Activated T-helper 17 cell treated with anti-CD3 and anti-CD28 coated beads, Interleukin-2, amount 50 U/mL, for 72 hours (primary cell): ENCODE measurements at regions not wholly inside any gene's neighbourhood (a gene's known extent, or its start where the extent isn't known, plus 50 kb on each side); places are given as distances from the start of the nearest gene placed in this dataset.

ENCODE experiments used
- ATAC-seq: fragments of 150-1000 bp; cut with Tn5 transposase; replicated peaks from 2 replicates; pipeline ENCODE4 v1.10.0; 2021; ENCODE audit warnings: mild to moderate bottlenecking, moderate library complexity
- H3K27ac Mint-ChIP-seq: one replicate; pipeline ENCODE4 v1.8.0; 2022; ENCODE audit warnings: mixed read lengths
- H3K27me3 Mint-ChIP-seq: one replicate; pipeline ENCODE4 v1.8.0; 2022; ENCODE audit warnings: mixed read lengths
- H3K36me3 Mint-ChIP-seq: one replicate; pipeline ENCODE4 v1.8.0; 2022; ENCODE audit warnings: low read depth, mild to moderate bottlenecking, mixed read lengths
- H3K4me1 Mint-ChIP-seq: one replicate; pipeline ENCODE4 v1.8.0; 2022; ENCODE audit warnings: mixed read lengths
- H3K4me3 Mint-ChIP-seq: one replicate; pipeline ENCODE4 v1.8.0; 2022; ENCODE audit warnings: mild to moderate bottlenecking, mixed read lengths
- H3K9me3 Mint-ChIP-seq: one replicate; pipeline ENCODE4 v1.8.0; 2022; ENCODE audit warnings: mixed read lengths

DNA sequence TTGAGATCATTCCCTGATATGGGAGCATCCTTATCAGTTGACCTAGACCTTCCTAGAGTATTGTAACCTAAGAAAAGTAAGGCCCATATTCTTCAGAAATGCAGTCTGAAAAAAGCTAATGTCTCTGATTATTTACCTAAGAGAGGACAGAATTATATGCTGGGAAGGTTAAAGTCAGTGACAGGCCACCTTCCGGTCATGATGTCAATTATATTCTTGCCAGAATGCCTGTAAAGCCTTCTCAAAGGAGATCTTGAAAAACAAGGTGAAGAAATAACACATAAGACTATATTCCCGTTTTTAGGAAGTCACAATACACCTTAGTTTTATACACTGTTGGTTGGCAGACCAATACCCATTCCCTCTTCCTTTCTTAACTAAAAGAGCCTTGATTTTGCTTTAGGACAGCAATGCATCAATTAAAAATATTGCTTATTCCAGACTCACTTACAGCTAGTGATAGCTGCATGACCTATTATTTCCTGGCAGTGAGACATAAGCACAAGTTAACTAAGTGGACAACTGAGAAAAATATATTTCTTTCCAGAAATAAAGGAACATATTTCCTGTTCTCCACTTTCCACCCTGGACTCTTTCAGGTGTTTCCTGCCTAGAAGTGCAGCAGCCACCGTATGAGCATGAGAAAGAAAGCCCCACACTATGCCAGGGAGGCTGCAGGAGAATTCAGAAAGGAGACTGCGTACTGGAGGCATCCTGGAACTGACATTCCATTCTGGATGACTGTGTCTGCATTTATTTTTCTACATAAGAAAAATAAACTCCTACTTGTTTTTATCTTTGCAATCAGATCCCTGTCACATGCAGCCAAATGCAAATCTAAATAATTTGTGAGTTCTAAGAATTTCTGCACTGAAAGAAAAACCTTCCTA lies 332.9 kb upstream of the PTBP2 start:
- Mint-ChIP-seq H3K4me3 (no peak overlapping the region), H3K27me3 (no peaks in the 10 kb centered on the region), H3K4me1 (no peaks in the 10 kb centered on the region), H3K36me3 (no peaks in the 10 kb centered on the region), H3K27ac (no peak overlapping the region), H3K9me3 (peaks cover 5% of the 10 kb centered on the region)
- no peak for ATAC-seq

GRCh38 chr1:96400089-96400488 lies 321.5 kb upstream of the PTBP2 start:
- Mint-ChIP-seq H3K4me3 (no peak overlapping the region), H3K9me3 (peaks cover 9% of the 10 kb centered on the region), H3K27me3 (no peaks in the 10 kb centered on the region), H3K27ac (no peak overlapping the region), H3K4me1 (no peaks in the 10 kb centered on the region), H3K36me3 (no peaks in the 10 kb centered on the region)
- no peak for ATAC-seq

- Mint-ChIP-seq H3K27me3 (no peaks in the 10 kb centered on the region), H3K9me3 (no peaks in the 10 kb centered on the region)
Observed at GRCh38 chr1:96409087-96409486, 312.5 kb upstream of the PTBP2 start.

DNA sequence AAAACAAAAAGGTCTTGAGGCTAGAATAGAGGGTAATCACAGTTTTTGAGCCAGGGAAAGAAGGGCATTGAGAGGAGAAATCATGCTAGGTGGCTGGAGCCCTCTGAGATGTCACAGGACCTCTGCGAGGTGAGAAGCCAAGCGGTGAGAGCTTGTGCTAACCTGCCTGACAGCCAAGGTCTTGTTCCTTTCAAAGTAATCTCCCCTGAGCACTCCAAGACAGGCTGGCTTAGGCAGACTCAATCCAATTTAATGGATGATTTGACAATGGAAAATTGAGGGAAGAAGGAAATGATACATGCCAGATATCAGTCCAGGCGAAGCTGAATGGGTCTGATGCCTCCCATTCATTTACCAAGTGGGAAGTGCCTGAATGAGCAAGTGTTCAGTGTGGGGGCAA lies 311.9 kb upstream of the PTBP2 start:
- H3K27ac Mint-ChIP-seq: no peak overlapping the region
- H3K9me3 Mint-ChIP-seq: no peaks in the 10 kb centered on the region
- no peak overlapping the region for H3K4me3 Mint-ChIP-seq
- no peak for ATAC-seq
- no peaks in the 10 kb centered on the region for H3K4me1 Mint-ChIP-seq
- no peaks in the 10 kb centered on the region for H3K36me3 Mint-ChIP-seq
- H3K27me3 Mint-ChIP-seq: no peaks in the 10 kb centered on the region

More at GRCh38 chr1:96409087-96409486, 312.5 kb upstream of the PTBP2 start:
- H3K36me3 Mint-ChIP-seq: no peaks in the 10 kb centered on the region
- H3K4me1 Mint-ChIP-seq: no peaks in the 10 kb centered on the region
- no peak overlapping the region for H3K4me3 Mint-ChIP-seq
- no peak for ATAC-seq
- no peak overlapping the region for H3K27ac Mint-ChIP-seq

DNA sequence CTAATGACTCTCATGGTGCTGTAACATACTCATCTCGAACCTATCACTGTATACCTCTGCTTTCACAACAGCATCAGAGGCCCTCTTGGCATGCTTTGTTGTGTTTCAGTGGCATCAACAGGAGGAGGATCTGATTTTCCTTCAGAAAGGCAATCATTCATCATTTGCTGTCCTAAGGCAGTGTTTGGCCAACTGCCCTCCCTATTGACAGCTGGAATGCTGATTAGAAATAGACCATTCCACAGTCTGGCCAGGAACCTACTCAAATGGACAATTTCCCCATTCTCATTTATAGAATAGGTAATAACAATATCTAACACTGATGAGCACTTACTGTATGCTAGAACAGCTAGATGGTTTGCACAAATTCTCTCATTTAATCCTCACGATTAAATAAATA lies 310.6 kb upstream of the PTBP2 start:
- Mint-ChIP-seq H3K36me3 (no peaks in the 10 kb centered on the region), H3K9me3 (no peaks in the 10 kb centered on the region), H3K4me1 (no peaks in the 10 kb centered on the region), H3K27me3 (no peaks in the 10 kb centered on the region), H3K4me3 (no peak overlapping the region), H3K27ac (no peak overlapping the region)
- ATAC-seq: no peak

DNA sequence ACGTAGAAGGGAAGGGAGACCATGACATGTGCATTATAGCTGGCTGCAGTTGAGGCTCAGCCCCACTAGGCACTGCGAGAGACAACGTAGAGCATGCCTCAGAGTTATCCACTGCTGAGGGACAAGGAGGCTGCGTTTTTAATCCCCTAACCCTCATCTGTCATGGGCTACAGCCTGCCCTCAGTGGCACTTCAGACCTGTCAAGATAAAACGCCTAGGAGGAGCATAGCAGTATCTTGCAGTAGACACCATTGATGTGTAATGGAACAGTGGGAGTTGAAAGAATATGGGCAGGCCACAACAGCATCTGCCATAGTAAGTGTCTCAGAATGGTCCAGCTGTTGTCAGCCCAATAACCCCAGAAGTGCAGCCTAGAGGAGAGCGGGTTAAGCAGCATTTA lies 307.0 kb upstream of the PTBP2 start:
- H3K4me1 Mint-ChIP-seq: no peaks in the 10 kb centered on the region
- ATAC-seq: no peak
- H3K27me3 Mint-ChIP-seq: no peaks in the 10 kb centered on the region
- no peak overlapping the region for H3K27ac Mint-ChIP-seq
- no peak overlapping the region for H3K4me3 Mint-ChIP-seq
- no peaks in the 10 kb centered on the region for H3K9me3 Mint-ChIP-seq
- no peaks in the 10 kb centered on the region for H3K36me3 Mint-ChIP-seq

GRCh38 chr1:96416111-96416595 lies 305.4 kb upstream of the PTBP2 start:
- Mint-ChIP-seq H3K4me3 (no peak overlapping the region), H3K4me1 (no peaks in the 10 kb centered on the region), H3K36me3 (no peaks in the 10 kb centered on the region), H3K9me3 (no peaks in the 10 kb centered on the region), H3K27me3 (no peaks in the 10 kb centered on the region), H3K27ac (no peak overlapping the region)
- no peak for ATAC-seq

DNA sequence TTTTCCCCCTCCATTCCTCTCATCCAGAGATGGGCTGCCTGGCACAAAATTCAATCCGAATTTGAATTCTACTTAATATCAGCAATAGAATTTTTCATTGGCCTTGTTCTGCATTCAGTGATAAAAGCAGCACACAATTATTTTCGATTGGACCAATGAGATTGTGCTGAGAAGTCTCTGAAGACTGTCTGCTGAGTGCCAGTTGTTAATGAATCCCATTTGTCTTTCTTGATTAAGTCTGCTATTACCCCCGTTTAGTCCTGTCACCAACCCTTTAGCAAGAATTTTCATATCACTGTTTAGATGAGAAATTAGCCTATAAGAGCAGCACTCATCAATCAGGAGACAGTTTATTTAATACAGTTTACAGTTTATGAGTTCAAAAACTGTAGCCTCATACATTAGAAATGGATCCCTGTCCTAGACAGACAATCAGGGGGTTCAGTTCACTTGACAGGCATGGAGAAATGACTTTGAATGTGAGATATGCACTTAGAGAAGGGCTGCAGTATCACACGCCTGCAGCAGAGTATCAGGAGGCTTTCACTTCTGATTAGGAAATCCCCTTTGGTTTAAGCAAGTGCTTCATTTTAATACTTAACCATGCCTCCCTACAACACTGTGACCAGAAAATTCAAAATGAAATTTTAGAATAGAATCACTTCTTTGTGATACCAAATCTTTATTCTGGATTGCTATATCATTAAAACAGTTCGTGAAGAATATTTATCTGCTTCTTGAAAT lies 304.7 kb upstream of the PTBP2 start:
- H3K27ac Mint-ChIP-seq: no peak overlapping the region
- H3K4me3 Mint-ChIP-seq: no peak overlapping the region
- no peaks in the 10 kb centered on the region for H3K27me3 Mint-ChIP-seq
- H3K4me1 Mint-ChIP-seq: no peaks in the 10 kb centered on the region
- no peak for ATAC-seq
- H3K36me3 Mint-ChIP-seq: no peaks in the 10 kb centered on the region
- no peaks in the 10 kb centered on the region for H3K9me3 Mint-ChIP-seq

GRCh38 chr1:96418969-96419368 lies 302.6 kb upstream of the PTBP2 start:
- no peak overlapping the region for H3K4me3 Mint-ChIP-seq
- H3K36me3 Mint-ChIP-seq: no peaks in the 10 kb centered on the region
- H3K27me3 Mint-ChIP-seq: no peaks in the 10 kb centered on the region
- no peak overlapping the region for H3K27ac Mint-ChIP-seq
- H3K9me3 Mint-ChIP-seq: no peaks in the 10 kb centered on the region
- H3K4me1 Mint-ChIP-seq: no peaks in the 10 kb centered on the region
- no peak for ATAC-seq

GRCh38 chr1:96424877-96425276 lies 296.7 kb upstream of the PTBP2 start:
- no peak for ATAC-seq
- no peaks in the 10 kb centered on the region for H3K4me1 Mint-ChIP-seq
- H3K27me3 Mint-ChIP-seq: no peaks in the 10 kb centered on the region
- H3K27ac Mint-ChIP-seq: no peak overlapping the region
- no peak overlapping the region for H3K4me3 Mint-ChIP-seq
- H3K9me3 Mint-ChIP-seq: no peaks in the 10 kb centered on the region
- H3K36me3 Mint-ChIP-seq: no peaks in the 10 kb centered on the region

DNA sequence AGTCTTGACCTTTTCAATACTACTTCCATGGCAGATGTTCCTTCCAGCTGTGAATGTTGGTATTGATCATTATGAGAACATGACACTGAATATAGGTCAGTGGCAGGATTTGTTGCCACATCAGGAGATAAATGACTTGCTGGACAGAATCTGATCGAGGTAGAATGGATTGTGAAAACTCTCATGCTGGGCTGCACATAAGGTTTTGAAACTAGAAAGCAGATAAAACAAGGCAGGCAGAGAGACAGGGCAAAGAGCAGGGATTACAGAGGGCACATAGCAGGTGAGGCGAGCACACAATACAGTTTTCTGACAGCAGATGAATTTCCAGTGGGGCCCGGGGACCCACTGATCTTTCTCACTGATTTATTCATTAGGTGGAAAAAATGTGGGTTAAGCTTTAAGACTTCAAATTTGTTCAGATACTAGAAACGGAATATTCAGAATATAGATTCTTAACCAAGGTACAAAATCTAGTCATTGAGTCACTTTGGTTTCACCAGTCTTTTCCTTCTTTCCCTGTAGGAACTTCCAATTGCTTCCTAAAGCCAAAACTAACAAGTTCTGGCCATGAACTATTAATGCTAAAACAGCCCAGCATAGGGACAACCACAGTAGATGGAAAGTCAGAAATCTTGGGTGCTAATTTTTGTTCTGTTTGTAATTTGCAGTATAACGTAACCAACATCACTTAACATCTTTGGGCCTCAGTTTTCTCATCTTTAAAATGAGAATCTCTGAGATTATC lies 296.0 kb upstream of the PTBP2 start:
- no peaks in the 10 kb centered on the region for H3K4me1 Mint-ChIP-seq
- no peaks in the 10 kb centered on the region for H3K36me3 Mint-ChIP-seq
- no peak overlapping the region for H3K27ac Mint-ChIP-seq
- no peaks in the 10 kb centered on the region for H3K27me3 Mint-ChIP-seq
- no peak for ATAC-seq
- H3K9me3 Mint-ChIP-seq: no peaks in the 10 kb centered on the region
- H3K4me3 Mint-ChIP-seq: no peak overlapping the region

GRCh38 chr1:96427616-96428015 lies 294.0 kb upstream of the PTBP2 start:
- ATAC-seq: no peak
- no peaks in the 10 kb centered on the region for H3K27me3 Mint-ChIP-seq

DNA sequence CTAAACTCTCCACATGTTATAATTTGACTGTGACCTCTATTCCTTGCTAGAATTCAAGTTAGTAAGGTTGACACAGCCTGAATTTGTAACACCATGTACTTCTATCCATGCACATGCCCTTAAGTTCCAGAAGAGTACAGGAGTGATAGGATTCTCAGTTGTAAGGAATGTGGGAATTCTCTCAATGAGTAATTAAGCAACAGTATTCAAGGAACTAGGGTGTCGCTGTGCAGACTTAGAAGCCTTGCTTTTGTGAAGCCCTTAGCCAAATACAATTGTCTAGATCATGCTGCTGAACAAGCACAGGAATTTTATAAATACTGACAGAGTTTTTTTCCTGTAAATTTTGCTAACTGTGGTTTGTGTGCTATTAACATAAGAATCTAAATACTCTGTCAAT lies 276.3 kb upstream of the PTBP2 start:
- Mint-ChIP-seq H3K36me3 (no peaks in the 10 kb centered on the region), H3K4me3 (no peak overlapping the region), H3K27me3 (peaks cover 8% of the 10 kb centered on the region), H3K9me3 (peaks cover 6% of the 10 kb centered on the region), H3K27ac (no peak overlapping the region), H3K4me1 (no peaks in the 10 kb centered on the region)
- no peak for ATAC-seq

More at GRCh38 chr1:96427616-96428015, 294.0 kb upstream of the PTBP2 start:
- Mint-ChIP-seq H3K4me1 (no peaks in the 10 kb centered on the region), H3K36me3 (no peaks in the 10 kb centered on the region), H3K4me3 (no peak overlapping the region), H3K9me3 (peaks cover 7% of the 10 kb centered on the region), H3K27ac (no peak overlapping the region)

- Mint-ChIP-seq H3K4me1 (no peaks in the 10 kb centered on the region), H3K9me3 (no peaks in the 10 kb centered on the region), H3K4me3 (no peak overlapping the region), H3K27me3 (no peaks in the 10 kb centered on the region), H3K36me3 (no peaks in the 10 kb centered on the region), H3K27ac (no peak overlapping the region)
- no peak for ATAC-seq
Observed at GRCh38 chr1:96464066-96464465, 257.5 kb upstream of the PTBP2 start.
